ENCODE measurements at regions not wholly inside any gene's neighbourhood (a gene's known extent, or its start where the extent isn't known, plus 50 kb on each side); places are given as distances from the start of the nearest gene placed in this dataset.

DNA sequence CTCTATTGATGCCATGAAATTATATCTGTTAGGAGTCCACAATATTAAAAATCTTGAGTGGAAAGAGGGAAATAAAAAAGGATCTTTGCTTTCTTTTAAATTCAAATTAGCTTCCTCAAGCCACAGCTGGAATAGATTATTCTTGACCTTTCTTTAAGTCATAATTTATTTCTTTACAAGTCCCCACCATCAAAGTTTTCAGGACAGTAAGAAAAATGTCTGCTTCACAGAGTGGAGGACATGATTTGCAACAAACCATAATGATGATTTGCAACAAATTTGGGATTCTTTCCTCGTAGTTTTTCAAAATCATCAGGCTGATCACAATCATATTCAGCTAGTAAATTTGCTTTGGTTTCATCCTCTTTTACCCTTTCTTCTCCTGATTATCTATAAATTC is 301.8 kb upstream of the NRIP1 start:
- no TSS peak for BruUV-seq (replicated peaks)
- DNase-seq (ENCODE audit: low spot score), result no peak

DNA sequence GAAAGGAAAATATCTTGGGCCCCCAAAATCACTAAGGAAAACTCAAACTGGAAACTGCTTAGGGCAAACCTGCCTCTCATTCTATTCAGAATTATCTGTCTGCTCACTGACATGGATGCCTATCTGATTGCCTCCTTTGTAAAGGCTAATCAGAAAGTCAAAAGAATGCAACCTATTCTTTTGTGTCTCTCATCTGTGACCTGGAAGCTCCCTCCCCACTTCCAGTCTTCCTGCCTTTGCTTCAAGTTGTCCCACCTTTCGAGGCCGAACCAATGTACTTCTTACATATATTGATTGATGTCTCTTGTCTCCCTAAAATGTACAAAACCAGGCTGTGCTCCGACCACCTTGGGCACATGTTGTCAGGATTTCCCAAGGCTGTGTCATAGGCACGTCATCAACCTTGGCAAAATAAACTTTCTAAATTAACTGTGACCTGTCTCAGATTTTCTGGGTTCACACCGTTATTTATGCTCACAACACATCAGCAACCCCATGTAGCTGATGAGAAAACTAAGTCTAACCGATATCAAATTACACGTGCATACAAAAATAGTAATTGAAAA is 302.3 kb upstream of the NRIP1 start:
- intact Hi-C loops (cut with micrococcal nuclease; ENCODE audit: unreplicated experiment), result no loop called here
- H3K4me2 ChIP-seq (ENCODE audit: low read length), result no peak overlapping the region
- H3K36me3 ChIP-seq (ENCODE audit: insufficient read depth, low read length), result no peaks in the 10 kb centered on the region
- peaks cover 3% of the 10 kb centered on the region; the same call in 1 of the 2 replicates for H3K9me2 ChIP-seq (ENCODE audit: insufficient read depth, low read length)
- no peaks in the 10 kb centered on the region for H3K9me3 ChIP-seq (ENCODE audit: low read length)
- DNase-seq (ENCODE audit: low spot score), result no peak
- no peaks in the 10 kb centered on the region for H3K4me1 ChIP-seq (ENCODE audit: insufficient read depth, low read length, poor library complexity, severe bottlenecking)
- H3K27ac ChIP-seq (ENCODE audit: low read depth, low read length, poor library complexity, severe bottlenecking), result no peak overlapping the region
- no TSS peak for BruUV-seq (replicated peaks)
- ChIA-PET CTCF (ENCODE audit: unreplicated experiment) (no interaction called here), POLR2A (no interaction called here)
- TF ChIP-seq, protein P1, sequence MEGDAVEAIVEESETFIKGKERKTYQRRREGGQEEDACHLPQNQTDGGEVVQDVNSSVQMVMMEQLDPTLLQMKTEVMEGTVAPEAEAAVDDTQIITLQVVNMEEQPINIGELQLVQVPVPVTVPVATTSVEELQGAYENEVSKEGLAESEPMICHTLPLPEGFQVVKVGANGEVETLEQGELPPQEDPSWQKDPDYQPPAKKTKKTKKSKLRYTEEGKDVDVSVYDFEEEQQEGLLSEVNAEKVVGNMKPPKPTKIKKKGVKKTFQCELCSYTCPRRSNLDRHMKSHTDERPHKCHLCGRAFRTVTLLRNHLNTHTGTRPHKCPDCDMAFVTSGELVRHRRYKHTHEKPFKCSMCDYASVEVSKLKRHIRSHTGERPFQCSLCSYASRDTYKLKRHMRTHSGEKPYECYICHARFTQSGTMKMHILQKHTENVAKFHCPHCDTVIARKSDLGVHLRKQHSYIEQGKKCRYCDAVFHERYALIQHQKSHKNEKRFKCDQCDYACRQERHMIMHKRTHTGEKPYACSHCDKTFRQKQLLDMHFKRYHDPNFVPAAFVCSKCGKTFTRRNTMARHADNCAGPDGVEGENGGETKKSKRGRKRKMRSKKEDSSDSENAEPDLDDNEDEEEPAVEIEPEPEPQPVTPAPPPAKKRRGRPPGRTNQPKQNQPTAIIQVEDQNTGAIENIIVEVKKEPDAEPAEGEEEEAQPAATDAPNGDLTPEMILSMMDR (conservative IDR thresholded peaks at IDR 0.05; ENCODE audit: low read length), result no peak
- TF ChIP-seq EZH2phosphoT487 (IDR thresholded peaks at IDR 0.05; ENCODE audit: borderline replicate concordance, low read depth, low read length), result no peak
- no peaks in the 10 kb centered on the region for H4K20me1 ChIP-seq (ENCODE audit: insufficient read depth, low read length)
- H3K79me2 ChIP-seq (ENCODE audit: insufficient read depth, low read depth, low read length), result no peaks in the 10 kb centered on the region
- no peak overlapping the region for H2AFZ ChIP-seq (ENCODE audit: low read length)
- no peak overlapping the region for H3K4me3 ChIP-seq (ENCODE audit: low read depth, low read length, poor library complexity, severe bottlenecking)

More for the DNA sequence above, 301.8 kb upstream of the NRIP1 start:
- H4K20me1 ChIP-seq (ENCODE audit: insufficient read depth, low read length), result no peaks in the 10 kb centered on the region
- H3K79me2 ChIP-seq (ENCODE audit: insufficient read depth, low read depth, low read length), result no peaks in the 10 kb centered on the region
- H3K36me3 ChIP-seq (ENCODE audit: insufficient read depth, low read length), result no peaks in the 10 kb centered on the region
- H2AFZ ChIP-seq (ENCODE audit: low read length), result no peak overlapping the region
- CTCF ChIA-PET (ENCODE audit: unreplicated experiment), result no interaction called here
- POLR2A ChIA-PET, result interaction anchor here (1.0 kb wide), 1 partner anchor 125 kb away, joined by 3 read pairs; no protein-coding TSS in a partner anchor
- TF ChIP-seq EZH2phosphoT487 (IDR thresholded peaks at IDR 0.05; ENCODE audit: borderline replicate concordance, low read depth, low read length), result no peak
- TF ChIP-seq, protein P1 (conservative IDR thresholded peaks at IDR 0.05; ENCODE audit: low read length), result no peak
- no peaks in the 10 kb centered on the region for H3K9me3 ChIP-seq (ENCODE audit: low read length)
- peaks cover 3% of the 10 kb centered on the region; the same call in 1 of the 2 replicates for H3K9me2 ChIP-seq (ENCODE audit: insufficient read depth, low read length)
- no peak overlapping the region for H3K4me3 ChIP-seq (ENCODE audit: low read depth, low read length, poor library complexity, severe bottlenecking)
- H3K4me2 ChIP-seq (ENCODE audit: low read length), result no peak overlapping the region
- intact Hi-C loops (cut with micrococcal nuclease; ENCODE audit: unreplicated experiment), result no loop called here
- H3K27ac ChIP-seq (ENCODE audit: low read depth, low read length, poor library complexity, severe bottlenecking), result no peak overlapping the region
- H3K4me1 ChIP-seq (ENCODE audit: insufficient read depth, low read length, poor library complexity, severe bottlenecking), result no peaks in the 10 kb centered on the region

DNA sequence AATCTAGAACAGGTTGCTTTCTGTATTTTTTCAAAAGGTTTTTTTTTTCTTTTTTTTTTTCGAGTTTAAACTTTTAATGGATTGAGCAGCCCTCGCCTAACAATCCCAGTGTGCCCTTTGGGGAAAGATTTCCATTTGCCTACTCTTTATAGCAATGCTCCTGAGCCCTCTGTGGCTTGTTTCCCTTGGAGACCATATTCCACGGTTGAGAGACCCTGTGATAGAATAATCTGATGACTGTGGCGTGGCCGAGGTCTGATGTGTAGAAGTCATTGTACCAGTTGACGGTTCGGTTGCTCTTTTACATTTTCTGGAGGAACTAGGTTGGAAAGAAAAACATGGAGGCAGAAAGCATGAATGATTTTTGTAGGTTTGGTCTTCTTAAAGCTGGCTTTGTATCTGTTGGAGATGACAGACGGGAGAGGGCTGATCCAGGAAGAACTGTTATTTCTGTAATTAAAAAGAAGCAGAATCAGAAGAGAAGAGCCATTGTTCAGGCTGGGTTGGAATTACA is 305.7 kb upstream of the NRIP1 start:
- Histone ChIP-seq H3K36me3 (ENCODE audit: insufficient read depth, low read length) (no peaks in the 10 kb centered on the region), H2AFZ (ENCODE audit: low read length) (no peak overlapping the region), H3K4me1 (ENCODE audit: insufficient read depth, low read length, poor library complexity, severe bottlenecking) (no peaks in the 10 kb centered on the region), H3K4me2 (ENCODE audit: low read length) (no peak overlapping the region), H3K9me2 (ENCODE audit: insufficient read depth, low read length) (no peaks in the 10 kb centered on the region), H3K79me2 (ENCODE audit: insufficient read depth, low read depth, low read length) (no peaks in the 10 kb centered on the region), H3K27ac (ENCODE audit: low read depth, low read length, poor library complexity, severe bottlenecking) (no peak overlapping the region), H4K20me1 (ENCODE audit: insufficient read depth, low read length) (no peaks in the 10 kb centered on the region), H3K9me3 (ENCODE audit: low read length) (no peaks in the 10 kb centered on the region), H3K4me3 (ENCODE audit: low read depth, low read length, poor library complexity, severe bottlenecking) (no peak overlapping the region)
- intact Hi-C loops (cut with micrococcal nuclease; ENCODE audit: unreplicated experiment), result no loop called here
- TF ChIP-seq, protein P1 (conservative IDR thresholded peaks at IDR 0.05; ENCODE audit: low read length), result no peak
- ChIA-PET CTCF (ENCODE audit: unreplicated experiment) (no interaction called here), POLR2A (interaction anchor here (0.8 kb wide), 1 partner anchor 213 kb away, joined by 3 read pairs; no protein-coding TSS in a partner anchor)
- no peak for DNase-seq (ENCODE audit: low spot score)
- BruUV-seq (replicated peaks), result no TSS peak

All from OCI-LY7 (cell line).